ENCODE measurements at regions not wholly inside any gene's neighbourhood (a gene's known extent, or its start where the extent isn't known, plus 50 kb on each side); places are given as distances from the start of the nearest gene placed in this dataset.

DNA sequence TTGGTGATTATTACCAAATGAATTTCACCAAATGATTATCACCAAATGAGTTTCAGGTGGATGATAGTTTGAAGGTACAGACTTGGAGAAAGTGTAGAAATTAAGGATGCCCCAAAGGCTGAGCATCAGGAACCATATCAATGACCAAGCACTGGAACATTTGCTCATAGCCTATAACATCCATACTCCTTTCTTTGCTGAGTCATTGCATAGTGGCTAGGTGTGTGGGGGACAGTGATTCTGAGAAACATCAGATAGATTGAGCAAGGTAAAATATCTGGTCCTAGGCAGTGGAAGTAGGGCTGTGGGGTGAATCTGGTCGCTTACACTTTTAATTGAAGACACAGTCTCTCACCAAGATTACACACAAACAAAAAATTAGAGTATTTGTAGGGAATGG is 1362.5 kb upstream of the PABPC4L start:
- no peak overlapping the region for H3K27ac ChIP-seq
- H4K20me1 ChIP-seq (ENCODE audit: insufficient read depth, poor library complexity, severe bottlenecking), result no peaks in the 10 kb centered on the region
- no peak for DNase-seq (ENCODE audit: low spot score)
- no peaks in the 10 kb centered on the region for H3K9me2 ChIP-seq (replicated peaks; ENCODE audit: insufficient read depth)
- TF ChIP-seq, protein P1, sequence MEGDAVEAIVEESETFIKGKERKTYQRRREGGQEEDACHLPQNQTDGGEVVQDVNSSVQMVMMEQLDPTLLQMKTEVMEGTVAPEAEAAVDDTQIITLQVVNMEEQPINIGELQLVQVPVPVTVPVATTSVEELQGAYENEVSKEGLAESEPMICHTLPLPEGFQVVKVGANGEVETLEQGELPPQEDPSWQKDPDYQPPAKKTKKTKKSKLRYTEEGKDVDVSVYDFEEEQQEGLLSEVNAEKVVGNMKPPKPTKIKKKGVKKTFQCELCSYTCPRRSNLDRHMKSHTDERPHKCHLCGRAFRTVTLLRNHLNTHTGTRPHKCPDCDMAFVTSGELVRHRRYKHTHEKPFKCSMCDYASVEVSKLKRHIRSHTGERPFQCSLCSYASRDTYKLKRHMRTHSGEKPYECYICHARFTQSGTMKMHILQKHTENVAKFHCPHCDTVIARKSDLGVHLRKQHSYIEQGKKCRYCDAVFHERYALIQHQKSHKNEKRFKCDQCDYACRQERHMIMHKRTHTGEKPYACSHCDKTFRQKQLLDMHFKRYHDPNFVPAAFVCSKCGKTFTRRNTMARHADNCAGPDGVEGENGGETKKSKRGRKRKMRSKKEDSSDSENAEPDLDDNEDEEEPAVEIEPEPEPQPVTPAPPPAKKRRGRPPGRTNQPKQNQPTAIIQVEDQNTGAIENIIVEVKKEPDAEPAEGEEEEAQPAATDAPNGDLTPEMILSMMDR (IDR thresholded peaks at IDR 0.05; ENCODE audit: poor library complexity), result no peak
- no peak for TF ChIP-seq EZH2 (IDR thresholded peaks at IDR 0.05; ENCODE audit: borderline replicate concordance)
- no peak for TF ChIP-seq EZH2phosphoT487 (IDR thresholded peaks at IDR 0.05; ENCODE audit: low read depth, severe bottlenecking, unreplicated experiment)
- no peaks in the 10 kb centered on the region for H3K36me3 ChIP-seq (replicated peaks; ENCODE audit: insufficient read depth, low read depth)
- H2AFZ ChIP-seq, result no peak overlapping the region
- H3K27me3 ChIP-seq, result no peaks in the 10 kb centered on the region
- H3K4me3 ChIP-seq, result no peak overlapping the region
- H3K4me2 ChIP-seq, result no peak overlapping the region
- H3K9me3 ChIP-seq (ENCODE audit: low read depth), result no peaks in the 10 kb centered on the region
- no peaks in the 10 kb centered on the region for H3K79me2 ChIP-seq
- 91% methylated on average over 1 of the region's 1 CpG for WGBS (ENCODE audit: low lambda C conversion rate, missing lambda C conversion rate)
- no peaks in the 10 kb centered on the region for H3K4me1 ChIP-seq (ENCODE audit: insufficient read depth)

DNA sequence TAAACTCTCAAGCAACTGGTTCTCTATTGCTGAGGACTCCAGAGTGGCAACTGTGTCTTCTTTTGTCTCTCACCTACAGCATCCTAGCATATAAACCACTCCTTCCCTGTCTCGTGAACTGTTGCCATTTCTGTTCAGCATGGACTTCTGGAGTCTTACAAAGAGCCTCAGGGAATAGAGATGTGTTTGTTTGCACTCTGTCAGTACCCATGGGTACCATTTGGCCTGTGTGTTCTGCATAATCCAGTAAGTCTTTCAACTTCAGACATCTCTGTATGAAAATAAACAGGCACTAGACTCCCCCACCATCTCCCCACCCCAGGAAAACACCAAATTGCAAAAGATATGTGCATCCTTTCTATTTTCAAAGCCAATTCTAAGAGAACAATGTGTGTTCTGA is 1351.6 kb upstream of the PABPC4L start:
- Histone ChIP-seq H3K79me2 (no peaks in the 10 kb centered on the region), H3K4me1 (ENCODE audit: insufficient read depth) (no peaks in the 10 kb centered on the region), H3K4me3 (no peak overlapping the region), H3K27me3 (no peaks in the 10 kb centered on the region), H3K9me3 (ENCODE audit: low read depth) (no peaks in the 10 kb centered on the region), H3K4me2 (no peak overlapping the region), H3K9me2 (replicated peaks; ENCODE audit: insufficient read depth) (no peaks in the 10 kb centered on the region), H4K20me1 (ENCODE audit: insufficient read depth, poor library complexity, severe bottlenecking) (no peaks in the 10 kb centered on the region), H3K27ac (no peak overlapping the region), H3K36me3 (replicated peaks; ENCODE audit: insufficient read depth, low read depth) (no peaks in the 10 kb centered on the region), H2AFZ (no peak overlapping the region)
- 73% methylated on average over 1 of the region's 1 CpG for whole genome bisulfite sequencing (ENCODE audit: low lambda C conversion rate, missing lambda C conversion rate)
- TF ChIP-seq EZH2phosphoT487 (IDR thresholded peaks at IDR 0.05; ENCODE audit: low read depth, severe bottlenecking, unreplicated experiment) (no peak), EZH2 (IDR thresholded peaks at IDR 0.05; ENCODE audit: borderline replicate concordance) (no peak)
- TF ChIP-seq, protein P1 (IDR thresholded peaks at IDR 0.05; ENCODE audit: poor library complexity), result no peak
- DNase-seq (ENCODE audit: low spot score), result no peak

DNA sequence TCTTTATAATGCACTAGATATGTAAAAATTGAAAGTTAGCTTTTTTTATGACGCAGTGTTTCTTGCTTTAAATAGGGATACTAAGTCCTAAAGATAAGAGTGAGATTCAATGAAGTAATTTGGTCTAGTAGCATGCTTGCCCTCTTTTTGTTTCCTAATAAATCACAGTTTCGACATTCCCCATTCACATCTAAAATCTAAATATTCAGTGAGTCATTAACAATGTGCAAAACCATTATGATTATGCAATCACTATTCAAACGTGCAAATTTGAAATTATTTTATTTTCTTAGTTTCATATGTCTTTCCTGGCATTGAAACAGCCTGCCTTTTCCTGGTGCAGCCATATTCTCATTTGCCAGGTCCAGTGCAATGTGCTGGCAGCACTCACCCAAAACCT is 1350.5 kb upstream of the PABPC4L start:
- Histone ChIP-seq H2AFZ (no peak overlapping the region), H3K4me1 (ENCODE audit: insufficient read depth) (no peaks in the 10 kb centered on the region), H3K27me3 (no peaks in the 10 kb centered on the region), H3K4me2 (no peak overlapping the region), H4K20me1 (ENCODE audit: insufficient read depth, poor library complexity, severe bottlenecking) (no peaks in the 10 kb centered on the region), H3K4me3 (no peak overlapping the region), H3K36me3 (replicated peaks; ENCODE audit: insufficient read depth, low read depth) (no peaks in the 10 kb centered on the region), H3K27ac (no peak overlapping the region), H3K9me2 (replicated peaks; ENCODE audit: insufficient read depth) (no peaks in the 10 kb centered on the region), H3K79me2 (no peaks in the 10 kb centered on the region), H3K9me3 (ENCODE audit: low read depth) (no peaks in the 10 kb centered on the region)
- no peak for DNase-seq (ENCODE audit: low spot score)
- TF ChIP-seq EZH2 (IDR thresholded peaks at IDR 0.05; ENCODE audit: borderline replicate concordance), result no peak
- TF ChIP-seq, protein P1 (IDR thresholded peaks at IDR 0.05; ENCODE audit: poor library complexity), result no peak
- TF ChIP-seq EZH2phosphoT487 (IDR thresholded peaks at IDR 0.05; ENCODE audit: low read depth, severe bottlenecking, unreplicated experiment), result no peak
- 79% methylated on average over 3 of the region's 3 CpGs for whole genome bisulfite sequencing (ENCODE audit: low lambda C conversion rate, missing lambda C conversion rate)

DNA sequence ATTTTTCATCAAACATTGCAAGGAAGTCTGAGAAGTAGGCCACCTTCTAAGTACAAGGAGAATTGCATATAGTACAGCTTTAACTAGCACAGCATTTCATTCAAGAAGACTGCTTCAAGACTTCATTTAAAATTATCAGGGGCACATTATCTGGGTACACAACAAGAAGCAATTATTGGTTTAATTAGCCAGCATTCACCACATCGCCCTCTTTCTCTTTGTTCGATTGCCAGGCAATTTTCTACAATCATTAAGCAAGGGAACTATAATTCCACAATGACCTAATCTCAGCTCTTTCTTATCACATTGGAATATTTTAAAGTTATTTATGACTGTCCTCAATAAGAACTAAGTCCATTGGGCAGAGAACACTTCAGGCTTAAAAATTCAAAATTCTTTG is 1347.1 kb upstream of the PABPC4L start:
- H4K20me1 ChIP-seq (ENCODE audit: insufficient read depth, poor library complexity, severe bottlenecking), result no peaks in the 10 kb centered on the region
- H2AFZ ChIP-seq, result no peak overlapping the region
- H3K79me2 ChIP-seq, result no peaks in the 10 kb centered on the region
- no peaks in the 10 kb centered on the region for H3K9me3 ChIP-seq (ENCODE audit: low read depth)
- H3K36me3 ChIP-seq (replicated peaks; ENCODE audit: insufficient read depth, low read depth), result no peaks in the 10 kb centered on the region
- H3K27ac ChIP-seq, result no peak overlapping the region
- H3K4me3 ChIP-seq, result no peak overlapping the region
- TF ChIP-seq, protein P1 (IDR thresholded peaks at IDR 0.05; ENCODE audit: poor library complexity), result no peak
- TF ChIP-seq EZH2 (IDR thresholded peaks at IDR 0.05; ENCODE audit: borderline replicate concordance) (no peak), EZH2phosphoT487 (IDR thresholded peaks at IDR 0.05; ENCODE audit: low read depth, severe bottlenecking, unreplicated experiment) (no peak)
- no peak overlapping the region for H3K4me2 ChIP-seq
- no peaks in the 10 kb centered on the region for H3K9me2 ChIP-seq (replicated peaks; ENCODE audit: insufficient read depth)
- no peaks in the 10 kb centered on the region for H3K27me3 ChIP-seq
- 90% methylated on average over 2 of the region's 2 CpGs for WGBS (ENCODE audit: low lambda C conversion rate, missing lambda C conversion rate)
- no peaks in the 10 kb centered on the region for H3K4me1 ChIP-seq (ENCODE audit: insufficient read depth)
- DNase-seq (ENCODE audit: low spot score), result no peak
